Aorta (tissue), 5 donors: ENCODE measurements at regions not wholly inside any gene's neighbourhood (a gene's known extent, or its start where the extent isn't known, plus 50 kb on each side); places are given as distances from the start of the nearest gene placed in this dataset.
A peak's percentile ranks its signal among the peaks of the same experiment; 100 is the strongest.

Experiments used
- ATAC-seq: fragments of 200-7000 bp; cut with Tn5 transposase; one replicate; pipeline ENCODE4 v1.9.1; 2022; ENCODE audit warnings: moderate library complexity; ENCODE audit not compliant: low FRiP score
- DNase-seq, 2 donors: peaks; one replicate each; pipeline ENCODE4 v3.0.0-alpha.2; 2020
- H3K27ac ChIP-seq, 2 donors: one replicate each; pipeline ENCODE4 v1.5.1; 2013; ENCODE audit warnings: low read length in 2 of 2, mild to moderate bottlenecking in 2 of 2, moderate library complexity in 2 of 2, control low read depth in 1 of 2, inconsistent platforms in 1 of 2, low read depth in 1 of 2
- H3K27me3 ChIP-seq, 2 donors: one replicate each; pipeline ENCODE4 v1.6.1; 2013; ENCODE audit warnings: control low read depth in 1 of 2, low read length in 1 of 2, mild to moderate bottlenecking in 1 of 2, moderate library complexity in 1 of 2; ENCODE audit not compliant: insufficient read depth in 2 of 2, control insufficient read depth in 1 of 2
- H3K36me3 ChIP-seq, 2 donors: one replicate each; pipeline ENCODE4 v1.6.1; 2013; ENCODE audit warnings: control low read depth in 1 of 2, low read length in 1 of 2, mild to moderate bottlenecking in 1 of 2; ENCODE audit not compliant: insufficient read depth in 2 of 2, control insufficient read depth in 1 of 2
- H3K4me1 ChIP-seq, 2 donors: one replicate each; pipeline ENCODE4 v1.6.1; 2013; ENCODE audit warnings: low read length in 2 of 2, control low read depth in 1 of 2, mild to moderate bottlenecking in 1 of 2, moderate library complexity in 1 of 2; ENCODE audit not compliant: insufficient read depth in 2 of 2, control insufficient read depth in 1 of 2
- H3K4me3 ChIP-seq, 2 donors: one replicate each; pipeline ENCODE4 v1.5.1; 2013; ENCODE audit warnings: low read length in 2 of 2, control low read depth in 1 of 2, mild to moderate bottlenecking in 1 of 2
- H3K9me3 ChIP-seq: one replicate; pipeline ENCODE4 v1.6.1; 2013; ENCODE audit warnings: mild to moderate bottlenecking, low read length; ENCODE audit not compliant: control insufficient read depth
- WGBS, 2 donors: extraction: QIAGEN DNeasy Blood & Tissue Kit; methylation state at CpG; one replicate each; pipeline ENCODE4 v1.1.7; 2013; 5-methylcytosine and 5-hydroxymethylcytosine counted together
- intact Hi-C, 2 donors: fragments of 100-400 bp; cut with DNase I; formaldehyde crosslinking; loops; one replicate each; pipeline versions ENCODE4 v1.14.2 to v1.15.0; 2022
- donor health status: healthy with polysubstance abuse.
- donor health status: Bipolar disorder and iron deficiency.
- donor health status: DM: no; HTN: no; CAD: no.
- donor health status: DM: no; HTN: no; CAD: no.
- donor health status: DM: yes; HTN: yes; CAD: no.

- no peak overlapping the region for H3K4me3 ChIP-seq
- H3K27ac ChIP-seq = no peak overlapping the region
- no peaks in the 10 kb centered on the region for H3K9me3 ChIP-seq
- no peaks in the 10 kb centered on the region for H3K27me3 ChIP-seq
- no peaks in the 10 kb centered on the region for H3K4me1 ChIP-seq
- H3K36me3 ChIP-seq = no peaks in the 10 kb centered on the region
- ATAC-seq (no peak), DNase-seq (no peak)
- intact Hi-C loops = no loop called here
Measured at GRCh38 chrX:46044486-46044885, 500.7 kb downstream of the ZNF674 start.

- intact Hi-C loops = no loop called here
- no peak for DNase-seq
- Histone ChIP-seq H3K27me3 (no peaks in the 10 kb centered on the region), H3K4me3 (no peak overlapping the region), H3K36me3 (no peaks in the 10 kb centered on the region), H3K9me3 (no peaks in the 10 kb centered on the region), H3K4me1 (no peaks in the 10 kb centered on the region), H3K27ac (no peak overlapping the region)
- no peak for ATAC-seq
Measured at GRCh38 chrX:46040001-46040400, 505.2 kb downstream of the ZNF674 start.

- ATAC-seq (no peak), DNase-seq (no peak)
- no peaks in the 10 kb centered on the region for H3K36me3 ChIP-seq
- H3K9me3 ChIP-seq = no peaks in the 10 kb centered on the region
- intact Hi-C loops = no loop called here
- H3K27me3 ChIP-seq = no peaks in the 10 kb centered on the region
- H3K4me3 ChIP-seq = no peak overlapping the region
- no peaks in the 10 kb centered on the region for H3K4me1 ChIP-seq
- H3K27ac ChIP-seq = no peak overlapping the region
- WGBS, 2 donors = 71 to 86% methylated on average over 5 of the region's 5 CpGs
Measured at GRCh38 chrX:46039526-46039925, 505.7 kb downstream of the ZNF674 start.

GRCh38 chrX:46036508-46036907, 508.7 kb downstream of the ZNF674 start:
- intact Hi-C loops = no loop called here
- 60 to 88% methylated on average over 1 of the region's 1 CpG for WGBS, 2 donors

GRCh38 chrX:46034868-46035267, 510.4 kb downstream of the ZNF674 start:
- H3K9me3 ChIP-seq = no peaks in the 10 kb centered on the region
- H3K27ac ChIP-seq = no peak overlapping the region
- ATAC-seq (no peak), DNase-seq (no peak)
- H3K4me1 ChIP-seq = no peaks in the 10 kb centered on the region
- H3K36me3 ChIP-seq = no peaks in the 10 kb centered on the region
- H3K4me3 ChIP-seq = no peak overlapping the region
- no peaks in the 10 kb centered on the region for H3K27me3 ChIP-seq
- intact Hi-C loops = no loop called here

More at GRCh38 chrX:46036508-46036907, 508.7 kb downstream of the ZNF674 start:
- Histone ChIP-seq H3K27me3 (no peaks in the 10 kb centered on the region), H3K9me3 (no peaks in the 10 kb centered on the region), H3K27ac (no peak overlapping the region), H3K4me1 (no peaks in the 10 kb centered on the region), H3K4me3 (no peak overlapping the region), H3K36me3 (no peaks in the 10 kb centered on the region)
- no peak for DNase-seq
- no peak for ATAC-seq

GRCh38 chrX:46029777-46030176, 515.4 kb downstream of the ZNF674 start:
- Histone ChIP-seq H3K27ac (no peak overlapping the region), H3K4me3 (no peak overlapping the region), H3K27me3 (no peaks in the 10 kb centered on the region), H3K9me3 (no peaks in the 10 kb centered on the region), H3K4me1 (no peaks in the 10 kb centered on the region), H3K36me3 (no peaks in the 10 kb centered on the region)
- DNase-seq (no peak), ATAC-seq (no peak)
- intact Hi-C loops = no loop called here
- WGBS, 2 donors = 90 to 94% methylated on average over 1 of the region's 1 CpG

GRCh38 chrX:46016296-46016695, 528.9 kb downstream of the ZNF674 start:
- no peaks in the 10 kb centered on the region for H3K27me3 ChIP-seq
- no peaks in the 10 kb centered on the region for H3K4me1 ChIP-seq
- H3K36me3 ChIP-seq = no peaks in the 10 kb centered on the region
- ATAC-seq (no peak), DNase-seq (peak in 1 of 2 donors; percentile 42)
- H3K4me3 ChIP-seq = no peak overlapping the region
- 65 to 95% methylated on average over 18 of the region's 18 CpGs for WGBS, 2 donors
- H3K27ac ChIP-seq = no peak overlapping the region
- no peaks in the 10 kb centered on the region for H3K9me3 ChIP-seq
- intact Hi-C loops = no loop called here

GRCh38 chrX:46015653-46016052, 529.6 kb downstream of the ZNF674 start:
- H3K36me3 ChIP-seq = no peaks in the 10 kb centered on the region
- no peaks in the 10 kb centered on the region for H3K27me3 ChIP-seq
- H3K4me1 ChIP-seq = no peaks in the 10 kb centered on the region
- H3K9me3 ChIP-seq = no peaks in the 10 kb centered on the region
- no peak overlapping the region for H3K4me3 ChIP-seq
- intact Hi-C loops = no loop called here
- no peak overlapping the region for H3K27ac ChIP-seq
- no peak for DNase-seq
- ATAC-seq = no peak
- WGBS, 2 donors = 62 to 89% methylated on average over 2 of the region's 2 CpGs

GRCh38 chrX:45992402-45993123, 552.7 kb downstream of the ZNF674 start:
- WGBS, 2 donors = 80 to 92% methylated on average over 2 of the region's 2 CpGs
- ATAC-seq (no peak), DNase-seq (no peak)
- Histone ChIP-seq H3K27ac (no peak overlapping the region), H3K4me1 (no peaks in the 10 kb centered on the region), H3K4me3 (no peak overlapping the region), H3K9me3 (no peaks in the 10 kb centered on the region), H3K36me3 (no peaks in the 10 kb centered on the region), H3K27me3 (no peaks in the 10 kb centered on the region)
- intact Hi-C loops = no loop called here
